Transverse colon (tissue), 4 donors: ENCODE measurements at regions not wholly inside any gene's neighbourhood (a gene's known extent, or its start where the extent isn't known, plus 50 kb on each side); places are given as distances from the start of the nearest gene placed in this dataset.

ENCODE experiments used
- DNase-seq: peaks from one replicate; pipeline ENCODE4 v3.0.0-alpha.2; 2019
- H3K27ac ChIP-seq, 4 donors: fragments of 200-600 bp; sonication (generic); 2 replicates each; pipeline ENCODE4 v1.5.1; 2016 to 2018; ENCODE audit warnings: inconsistent platforms in 4 of 4
- H3K27me3 ChIP-seq: fragments of 200-600 bp; sonication (generic); 2 replicates; pipeline ENCODE4 v1.5.1; 2017; ENCODE audit warnings: inconsistent platforms
- H3K36me3 ChIP-seq, 4 donors: fragments of 200-600 bp; sonication (generic); 2 replicates each; pipeline ENCODE4 v1.5.1; 2017 to 2019; ENCODE audit warnings: inconsistent platforms in 4 of 4
- H3K4me1 ChIP-seq, 4 donors: fragments of 200-600 bp; sonication (generic); 2 replicates each; pipeline ENCODE4 v1.5.1; 2017 to 2020; ENCODE audit warnings: inconsistent platforms in 4 of 4
- H3K4me3 ChIP-seq, 4 donors: fragments of 200-600 bp; sonication (generic); 1 replicate in 1 of 4; 2 replicates in 3 of 4; pipeline versions ENCODE4 v1.5.1 to v1.6.1; 2017 to 2019; ENCODE audit warnings: inconsistent platforms in 4 of 4
- H3K9me3 ChIP-seq, 2 donors: fragments of 200-600 bp; sonication (generic); 2 replicates each; pipeline ENCODE4 v1.5.1; 2017 to 2019; ENCODE audit warnings: inconsistent platforms in 2 of 2
- CTCF ChIP-seq, 5 experiments: fragments of 200-600 bp in 3 of 5; fragments of 450-650 bp in 2 of 5; sonication (generic) in 3 of 5; IDR thresholded peaks; 1 replicate in 2 of 5; 2 replicates in 3 of 5; pipeline ENCODE4 v1.5.1; 2016 to 2017; ENCODE audit warnings: antibody characterized with exemption in 5 of 5, inconsistent platforms in 3 of 5, mild to moderate bottlenecking in 2 of 5, moderate library complexity in 1 of 5
- EP300 ChIP-seq: sonication (generic); formaldehyde crosslinking; IDR thresholded peaks from one replicate; pipeline ENCODE4 v1.6.1; 2017; ENCODE audit warnings: antibody characterized with exemption, low read depth
- POLR2A ChIP-seq: fragments of 450-650 bp; IDR thresholded peaks from one replicate; pipeline ENCODE4 v1.6.1; 2016; ENCODE audit warnings: antibody characterized with exemption, mild to moderate bottlenecking, moderate library complexity
- POLR2AphosphoS5 ChIP-seq, 3 donors: sonication (generic); formaldehyde crosslinking; IDR thresholded peaks; one replicate each; pipeline ENCODE4 v1.6.1; 2016; ENCODE audit warnings: antibody characterized with exemption in 3 of 3
- WGBS, 2 donors: methylation state at CpG; one replicate each; pipeline ENCODE4 v1.1.5; 2018; ENCODE audit warnings: low coverage in 1 of 2; 5-methylcytosine and 5-hydroxymethylcytosine counted together
- in situ Hi-C, 4 donors: fragments of 200-750 bp; cut with MboI; loops; one replicate each; pipeline versions ENCODE4 v1.15.0 to v1.15.1; 2017; ENCODE audit warnings: low sequenced_read_pairs in 3 of 4, low pct_ligation_motif_present in 1 of 4, low pct_unique_long_range_greater_than_20kb in 1 of 4
- intact Hi-C: fragments of 100-400 bp; cut with DNase I; formaldehyde crosslinking; loops from one replicate; pipeline ENCODE4 v1.15.1; 2023; ENCODE audit warnings: low total_unique reads

GRCh38 chr4:123940604-123941003, 544.0 kb downstream of the SPRY1 start:
- no peak for TF ChIP-seq POLR2AphosphoS5 (IDR thresholded peaks at IDR 0.05)
- no peak for TF ChIP-seq POLR2A
- no peak for TF ChIP-seq EP300
- TF ChIP-seq CTCF (IDR thresholded peaks at IDR 0.05), result no peak
- in situ Hi-C loops, result no loop called here
- H3K4me3 ChIP-seq, result no peak overlapping the region
- no peaks in the 10 kb centered on the region for H3K9me3 ChIP-seq
- no peaks in the 10 kb centered on the region for H3K36me3 ChIP-seq
- DNase-seq, result no peak
- peaks cover 0 to 7% (median 0%) of the 10 kb centered on the region in 4 donors for H3K4me1 ChIP-seq
- no peak overlapping the region for H3K27ac ChIP-seq
- intact Hi-C loops, result no loop called here
- no peaks in the 10 kb centered on the region for H3K27me3 ChIP-seq
- WGBS, 2 donors, result 73 to 76% methylated on average over 2 of the region's 2 CpGs

- H3K4me3 ChIP-seq, result no peak overlapping the region
- WGBS, 2 donors, result 50 to 59% methylated on average over 1 of the region's 1 CpG
- in situ Hi-C loops (no loop called here), intact Hi-C loops (no loop called here)
- peaks cover 0 to 7% (median 0%) of the 10 kb centered on the region in 4 donors for H3K4me1 ChIP-seq
- TF ChIP-seq POLR2A (no peak), CTCF (IDR thresholded peaks at IDR 0.05) (no peak), EP300 (no peak), POLR2AphosphoS5 (IDR thresholded peaks at IDR 0.05) (no peak)
- H3K36me3 ChIP-seq, result no peaks in the 10 kb centered on the region
- H3K9me3 ChIP-seq, result no peaks in the 10 kb centered on the region
- no peak for DNase-seq
- H3K27ac ChIP-seq, result no peak overlapping the region
- H3K27me3 ChIP-seq, result no peaks in the 10 kb centered on the region
Measured at GRCh38 chr4:123941306-123941705, 544.7 kb downstream of the SPRY1 start.

- no peak for DNase-seq
- Histone ChIP-seq H3K9me3 (no peaks in the 10 kb centered on the region), H3K27me3 (no peaks in the 10 kb centered on the region), H3K4me1 (no peaks in the 10 kb centered on the region), H3K27ac (no peak overlapping the region), H3K36me3 (no peaks in the 10 kb centered on the region), H3K4me3 (no peak overlapping the region)
- intact Hi-C loops, result no loop called here
- in situ Hi-C loops, result no loop called here
- no peak for TF ChIP-seq POLR2AphosphoS5 (IDR thresholded peaks at IDR 0.05)
- no peak for TF ChIP-seq POLR2A
- no peak for TF ChIP-seq CTCF (IDR thresholded peaks at IDR 0.05)
- no peak for TF ChIP-seq EP300
- WGBS, 2 donors, result 85 to 86% methylated on average over 1 of the region's 1 CpG
Measured at GRCh38 chr4:123943976-123944375, 547.4 kb downstream of the SPRY1 start.

- Histone ChIP-seq H3K36me3 (no peaks in the 10 kb centered on the region), H3K9me3 (no peaks in the 10 kb centered on the region), H3K4me1 (no peaks in the 10 kb centered on the region), H3K4me3 (no peak overlapping the region), H3K27ac (no peak overlapping the region), H3K27me3 (no peaks in the 10 kb centered on the region)
- no peak for DNase-seq
- in situ Hi-C loops (no loop called here), intact Hi-C loops (no loop called here)
- WGBS, 2 donors, result 82 to 95% methylated on average over 3 to 7 of the region's 7 CpGs
- no peak for TF ChIP-seq CTCF (IDR thresholded peaks at IDR 0.05)
- TF ChIP-seq POLR2A, result no peak
- TF ChIP-seq EP300, result no peak
- no peak for TF ChIP-seq POLR2AphosphoS5 (IDR thresholded peaks at IDR 0.05)
Measured at GRCh38 chr4:123945301-123945700, 548.7 kb downstream of the SPRY1 start.
